IMR-90 (cell line): ENCODE measurements at regions not wholly inside any gene's neighbourhood (a gene's known extent, or its start where the extent isn't known, plus 50 kb on each side); places are given as distances from the start of the nearest gene placed in this dataset.

Experiments
- ATAC-seq: fragments of 200-7000 bp; cut with Tn5 transposase; 2 replicates; pipeline ENCODE4 v1.9.1; 2020; ENCODE audit warnings: low read depth, mild to moderate bottlenecking, moderate library complexity
- BruUV-seq: library from RNA; stranded (reverse); fragments of 400-500 nt; replicated peaks from 2 replicates; lab custom pipeline; 2021; lab: Mats Ljungman, UMichigan
- CTCF ChIA-PET: fragments of 300-600 bp; formaldehyde crosslinking; extraction: SDS; loops from one replicate; lab custom pipeline; 2021; ENCODE audit warnings: antibody characterized with exemption; lab: Yijun Ruan, JAX
- POLR2A ChIA-PET: fragments of 300-600 bp; sonication (Branson Sonifier 250); formaldehyde crosslinking; loops from one replicate; lab custom pipeline; 2022; ENCODE audit warnings: antibody characterized with exemption; ENCODE audit not compliant: unreplicated experiment; lab: Charles Lee
- DNase-seq: peaks from one replicate; pipeline ENCODE4 v3.0.0; 2013
- H2AFZ ChIP-seq: replicated peaks from 2 replicates; pipeline ENCODE3; 2013; ENCODE audit warnings: low read length, mild to moderate bottlenecking; ENCODE audit not compliant: poor library complexity
- H2AK5ac ChIP-seq: 2 replicates; pipeline ENCODE4 v1.6.1; 2013; ENCODE audit warnings: low read depth, low read length, inconsistent platforms
- H2AK9ac ChIP-seq: replicated peaks from 2 replicates; pipeline ENCODE3; 2013; ENCODE audit warnings: mild to moderate bottlenecking, low read depth, low read length, moderate library complexity; ENCODE audit not compliant: poor library complexity
- H2BK120ac ChIP-seq: 2 replicates; pipeline ENCODE4 v1.6.1; 2013; ENCODE audit warnings: low read depth, low read length, inconsistent platforms
- H2BK15ac ChIP-seq: 3 replicates; pipeline ENCODE4 v1.6.1; 2013; ENCODE audit warnings: low read depth, low read length, inconsistent platforms
- H2BK20ac ChIP-seq: 2 replicates; pipeline ENCODE4 v1.6.1; 2013; ENCODE audit warnings: low read depth, mild to moderate bottlenecking, inconsistent platforms, low read length, moderate library complexity
- H2BK5ac ChIP-seq: 2 replicates; pipeline ENCODE4 v1.6.1; 2013; ENCODE audit warnings: mild to moderate bottlenecking, low read depth, low read length, inconsistent platforms; ENCODE audit not compliant: poor library complexity, severe bottlenecking
- H3K14ac ChIP-seq: replicated peaks from 2 replicates; pipeline ENCODE4 v1.6.1; 2013; ENCODE audit warnings: low read depth, low read length, inconsistent platforms
- H3K18ac ChIP-seq: 2 replicates; pipeline ENCODE4 v1.6.1; 2013; ENCODE audit warnings: low read depth, low read length, control low read depth
- H3K23ac ChIP-seq: 2 replicates; pipeline ENCODE4 v1.6.1; 2013; ENCODE audit warnings: low read depth, low read length, inconsistent platforms
- H3K27ac ChIP-seq: 2 replicates; pipeline ENCODE4 v1.5.1; 2013; ENCODE audit warnings: mild to moderate bottlenecking, control low read depth, low read length; ENCODE audit not compliant: insufficient read depth
- H3K27me3 ChIP-seq: 2 replicates; pipeline ENCODE4 v1.6.1; 2013; ENCODE audit warnings: low read length; ENCODE audit not compliant: control insufficient read depth, insufficient read depth
- H3K36me3 ChIP-seq: 2 replicates; pipeline ENCODE4 v1.6.1; 2013; ENCODE audit warnings: low read length, mixed read lengths; ENCODE audit not compliant: control insufficient read depth, insufficient read depth
- H3K4ac ChIP-seq: 2 replicates; pipeline ENCODE4 v1.6.1; 2013; ENCODE audit warnings: low read depth, low read length, inconsistent platforms
- H3K4me1 ChIP-seq: 2 replicates; pipeline ENCODE4 v1.6.1; 2013; ENCODE audit warnings: low read length, mixed read lengths; ENCODE audit not compliant: control insufficient read depth, insufficient read depth
- H3K4me2 ChIP-seq: 2 replicates; pipeline ENCODE4 v1.6.1; 2013; ENCODE audit warnings: low read depth, mild to moderate bottlenecking, control low read depth, low read length, moderate library complexity
- H3K4me3 ChIP-seq: 2 replicates; pipeline ENCODE4 v1.5.1; 2013; ENCODE audit warnings: low read depth, mild to moderate bottlenecking, control low read depth, low read length, moderate library complexity; ENCODE audit not compliant: insufficient read depth
- H3K56ac ChIP-seq: 2 replicates; pipeline ENCODE4 v1.6.1; 2013; ENCODE audit warnings: low read length, inconsistent platforms; ENCODE audit not compliant: insufficient read depth; ENCODE audit errors: extremely low read depth
- H3K79me1 ChIP-seq, 2 experiments: 2 replicates each; pipeline ENCODE4 v1.6.1; 2013; ENCODE audit warnings: low read length in 2 of 2, inconsistent platforms in 1 of 2, low read depth in 1 of 2
- H3K9ac ChIP-seq: 2 replicates; pipeline ENCODE4 v1.6.1; 2013; ENCODE audit warnings: low read depth, low read length, control low read depth
- H3K9me1 ChIP-seq: 2 replicates; pipeline ENCODE4 v1.6.1; 2013; ENCODE audit warnings: low read length, inconsistent platforms; ENCODE audit not compliant: insufficient read depth
- H3K9me3 ChIP-seq: 2 replicates; pipeline ENCODE4 v1.6.1; 2013; ENCODE audit warnings: low read length; ENCODE audit not compliant: control insufficient read depth, insufficient read depth
- H4K20me1 ChIP-seq: 2 replicates; pipeline ENCODE4 v1.6.1; 2013; ENCODE audit warnings: low read length, inconsistent platforms; ENCODE audit not compliant: insufficient read depth
- H4K5ac ChIP-seq: 2 replicates; pipeline ENCODE4 v1.6.1; 2013; ENCODE audit warnings: mild to moderate bottlenecking, low read depth, low read length, control low read depth
- H4K8ac ChIP-seq, 2 experiments: 2 replicates each; pipeline ENCODE4 v1.6.1; 2013; ENCODE audit warnings: low read depth in 2 of 2, low read length in 2 of 2, control low read depth in 1 of 2, inconsistent platforms in 1 of 2
- H4K91ac ChIP-seq: 2 replicates; pipeline ENCODE4 v1.6.1; 2013; ENCODE audit warnings: low read depth, low read length, inconsistent platforms; ENCODE audit not compliant: insufficient read depth
- CEBPB ChIP-seq: IDR thresholded peaks from 2 replicates; pipeline ENCODE4 v1.6.1; 2012; ENCODE audit warnings: low read depth, low read length, improper control_type of control experiment
- CTCF ChIP-seq: conservative IDR thresholded peaks from 2 replicates; pipeline ENCODE4 v1.5.1; 2012; ENCODE audit warnings: mild to moderate bottlenecking, low read depth, low read length, improper control_type of control experiment
- FOS ChIP-seq: fragments of 150-350 bp; IDR thresholded peaks from 2 replicates; pipeline ENCODE4 v1.6.1; 2016; ENCODE audit warnings: low read depth, low read length
- MXI1 ChIP-seq: IDR thresholded peaks from 2 replicates; pipeline ENCODE4 v1.6.1; 2012; ENCODE audit warnings: low read depth, mild to moderate bottlenecking, low read length, moderate library complexity, borderline replicate concordance
- RCOR1 ChIP-seq: IDR thresholded peaks from 2 replicates; pipeline ENCODE4 v1.6.1; 2012; ENCODE audit warnings: mild to moderate bottlenecking, low read length, improper control_type of control experiment; ENCODE audit not compliant: insufficient replicate concordance
- RFX5 ChIP-seq: IDR thresholded peaks from 2 replicates; pipeline ENCODE4 v1.8.0; 2012; ENCODE audit warnings: low read depth, mild to moderate bottlenecking, low read length, moderate library complexity
- WGBS, 2 experiments: methylation state at CpG; one replicate each; pipeline versions ENCODE4 v1.1.5 to v1.1.7; 2013; ENCODE audit warnings: missing lambda C conversion rate in 2 of 2; ENCODE audit not compliant: insufficient read length in 1 of 2; ENCODE audit errors: extremely low coverage in 2 of 2; 5-methylcytosine and 5-hydroxymethylcytosine counted together
- dilution Hi-C: fragments of 300-500 bp; cut with HindIII; formaldehyde crosslinking; loops from one replicate; pipeline ENCODE4 v1.14.3; 2018; ENCODE audit warnings: low sequenced_read_pairs; ENCODE audit not compliant: unreplicated experiment
- in situ Hi-C: fragments of 300-500 bp; cut with MboI; formaldehyde crosslinking; loops from 3 replicates; pipeline ENCODE4 v1.14.3; 2019; ENCODE audit warnings: low sequenced_read_pairs, inconsistent platforms, mixed read lengths
- intact Hi-C: fragments of 100-400 bp; cut with micrococcal nuclease; formaldehyde crosslinking; loops from 2 replicates; pipeline ENCODE4 v1.10.0; 2022

- Histone ChIP-seq H4K91ac (no peak overlapping the region), H2BK120ac (no peak overlapping the region), H2AK9ac (no peak overlapping the region), H4K8ac (no peak overlapping the region), H3K9ac (no peak overlapping the region), H2BK5ac (peak overlapping the region; percentile 29), H2AK5ac (no peak overlapping the region), H3K18ac (0 out of 2 replicates have a peak overlapping the region, but pooled peaks have one; percentile 50), H4K20me1 (no peaks in the 10 kb centered on the region), H3K36me3 (no peaks in the 10 kb centered on the region), H4K5ac (no peak overlapping the region; the same call in 1 of the 2 replicates), H3K27me3 (peaks cover 1% of the 10 kb centered on the region; the same call in 1 of the 2 replicates), H3K4me2 (no peak overlapping the region), H3K9me1 (no peaks in the 10 kb centered on the region), H3K9me3 (peaks cover 8% of the 10 kb centered on the region), H2BK15ac (no peak overlapping the region), H3K56ac (no peak overlapping the region), H2AFZ (no peak overlapping the region), H3K79me1 (no peaks in the 10 kb centered on the region), H3K4me3 (no peak overlapping the region), H3K23ac (no peak overlapping the region), H3K4me1 (peaks cover 7% of the 10 kb centered on the region), H3K27ac (peak overlapping the region; percentile 67; the same call in 1 of the 2 replicates), H3K14ac (no peak overlapping the region), H3K4ac (no peak overlapping the region), H2BK20ac (no peak overlapping the region)
- in situ Hi-C loops (no loop called here), dilution Hi-C loops (no loop called here), intact Hi-C loops (loop anchor here (5.0 to 10.0 kb wide), 2 partner anchors 221 to 257 kb away; partner anchors contain the start of gene SIPA1L2)
- no TSS peak for BruUV-seq
- POLR2A ChIA-PET: no interaction called here
- DNase-seq: peak; percentile 13
- ATAC-seq: no peak; the same call in 1 of the 2 replicates
- no peak for TF ChIP-seq RCOR1
- peak; percentile 37; the same call in 1 of the 2 replicates for TF ChIP-seq CEBPB
- no peak for TF ChIP-seq MXI1
- TF ChIP-seq FOS: no peak
- TF ChIP-seq CTCF: no peak
- no peak for TF ChIP-seq RFX5
- WGBS, 2 experiments: no CpG with 5 or more reads among the region's 6 CpGs
- CTCF ChIA-PET: interaction anchor here (2.3 kb wide), 1 partner anchor 11 kb away, joined by 6 read pairs; no protein-coding TSS in a partner anchor
Measured at GRCh38 chr1:232891656-232892317, 58.6 kb upstream of the NTPCR start.
